WTC11 (cell line): ENCODE measurements at regions not wholly inside any gene's neighbourhood (a gene's known extent, or its start where the extent isn't known, plus 50 kb on each side); places are given as distances from the start of the nearest gene placed in this dataset.

ENCODE experiments used
- ATAC-seq: fragments of 200-7000 bp; cut with Tn5 transposase; 2 replicates; pipeline ENCODE4 v1.10.0; 2021; ENCODE audit warnings: mild to moderate bottlenecking, moderate library complexity
- CTCF ChIA-PET: fragments of 300-600 bp; sonication (Branson Sonifier 250); formaldehyde crosslinking; loops from one replicate; lab custom pipeline; 2021; ENCODE audit warnings: antibody characterized with exemption; lab: Charles Lee
- POLR2A ChIA-PET: fragments of 350-600 bp; sonication (Branson Sonifier 250); formaldehyde crosslinking; loops from one replicate; lab custom pipeline; 2021; ENCODE audit warnings: antibody characterized with exemption; lab: Charles Lee
- DNase-seq: peaks from one replicate; pipeline ENCODE4 v3.0.0; 2021; ENCODE audit warnings: low spot score
- H3K27ac Mint-ChIP-seq: 2 replicates; pipeline ENCODE4 v1.8.0; 2021; ENCODE audit warnings: mixed read lengths
- H3K27me3 Mint-ChIP-seq: 2 replicates; pipeline ENCODE4 v1.8.0; 2021; ENCODE audit warnings: low read depth, mild to moderate bottlenecking, moderate library complexity, mixed read lengths
- H3K36me3 Mint-ChIP-seq: 2 replicates; pipeline ENCODE4 v1.8.0; 2021; ENCODE audit warnings: mixed read lengths
- H3K4me1 Mint-ChIP-seq: 2 replicates; pipeline ENCODE4 v1.8.0; 2022; ENCODE audit warnings: mixed read lengths
- H3K4me3 Mint-ChIP-seq: 2 replicates; pipeline ENCODE4 v1.8.0; 2021; ENCODE audit warnings: mild to moderate bottlenecking, moderate library complexity, mixed read lengths
- H3K9me3 Mint-ChIP-seq: 2 replicates; pipeline ENCODE4 v1.8.0; 2021; ENCODE audit warnings: mixed read lengths
- ARID4B ChIP-seq: sonication (generic); formaldehyde crosslinking; IDR thresholded peaks from 2 replicates; pipeline ENCODE4 v1.8.0; 2023; ENCODE audit warnings: missing genetic modification reagents, mild to moderate bottlenecking, borderline replicate concordance
- CDX4 ChIP-seq: fragments of 250-450 bp; sonication (Bioruptor Pico); IDR thresholded peaks from 2 replicates; pipeline ENCODE4 v1.9.0; 2021; ENCODE audit warnings: moderate library complexity, mild to moderate bottlenecking, inconsistent platforms, borderline replicate concordance
- CREB1 ChIP-seq: sonication (generic); formaldehyde crosslinking; IDR thresholded peaks from 2 replicates; pipeline ENCODE4 v1.8.0; 2023; ENCODE audit warnings: mild to moderate bottlenecking, missing genetic modification reagents
- ERG ChIP-seq: fragments of 250-450 bp; sonication (Bioruptor Pico); IDR thresholded peaks from 2 replicates; pipeline ENCODE4 v1.8.0; 2021; ENCODE audit warnings: mild to moderate bottlenecking
- IRF1 ChIP-seq: sonication (generic); formaldehyde crosslinking; IDR thresholded peaks from 2 replicates; pipeline ENCODE4 v1.8.0; 2023; ENCODE audit warnings: missing genetic modification reagents
- IRF2 ChIP-seq: sonication (generic); formaldehyde crosslinking; IDR thresholded peaks from 2 replicates; pipeline ENCODE4 v1.8.0; 2022; ENCODE audit warnings: low read depth, missing genetic modification reagents, borderline replicate concordance
- JAZF1 ChIP-seq: fragments of 250-450 bp; sonication (Bioruptor Pico); IDR thresholded peaks from 2 replicates; pipeline ENCODE4 v1.9.0; 2021; ENCODE audit warnings: moderate library complexity, mild to moderate bottlenecking, inconsistent platforms
- JUN ChIP-seq: sonication (generic); formaldehyde crosslinking; IDR thresholded peaks from 2 replicates; pipeline ENCODE4 v1.8.0; 2023; ENCODE audit warnings: mild to moderate bottlenecking, missing genetic modification reagents
- KAT7 ChIP-seq: sonication (generic); formaldehyde crosslinking; IDR thresholded peaks from 2 replicates; pipeline ENCODE4 v1.8.1; 2023; ENCODE audit warnings: missing genetic modification reagents, mild to moderate bottlenecking, borderline replicate concordance
- NFE2L1 ChIP-seq: sonication (generic); formaldehyde crosslinking; IDR thresholded peaks from 2 replicates; pipeline ENCODE4 v1.8.1; 2023; ENCODE audit warnings: missing genetic modification reagents
- NFYB ChIP-seq: sonication (generic); formaldehyde crosslinking; conservative IDR thresholded peaks from 2 replicates; pipeline ENCODE4 v1.8.0; 2022; ENCODE audit warnings: low read depth, missing genetic modification reagents
- NR3C1 ChIP-seq: sonication (generic); formaldehyde crosslinking; conservative IDR thresholded peaks from 2 replicates; pipeline ENCODE4 v1.8.1; 2023; ENCODE audit warnings: low read depth, mild to moderate bottlenecking, missing genetic modification reagents
- OVOL2 ChIP-seq: fragments of 250-450 bp; sonication (Bioruptor Pico); IDR thresholded peaks from 2 replicates; pipeline ENCODE4 v1.9.0; 2021; ENCODE audit warnings: mild to moderate bottlenecking, borderline replicate concordance
- RORB ChIP-seq: fragments of 250-450 bp; sonication (Bioruptor Pico); IDR thresholded peaks from 2 replicates; pipeline ENCODE4 v1.9.0; 2021; ENCODE audit warnings: mild to moderate bottlenecking
- SMAD4 ChIP-seq: sonication (generic); formaldehyde crosslinking; IDR thresholded peaks from 2 replicates; pipeline ENCODE4 v1.8.0; 2022; ENCODE audit warnings: mild to moderate bottlenecking, missing genetic modification reagents
- SOX15 ChIP-seq: fragments of 250-450 bp; sonication (Bioruptor Pico); IDR thresholded peaks from 2 replicates; pipeline ENCODE4 v1.9.0; 2021; ENCODE audit warnings: mild to moderate bottlenecking
- TCF7 ChIP-seq: sonication (generic); formaldehyde crosslinking; IDR thresholded peaks from 2 replicates; pipeline ENCODE4 v1.8.0; 2022; ENCODE audit warnings: mild to moderate bottlenecking, low read depth, missing genetic modification reagents, moderate library complexity
- TP53 ChIP-seq: sonication (generic); formaldehyde crosslinking; IDR thresholded peaks from 2 replicates; pipeline ENCODE4 v1.8.1; 2023; ENCODE audit warnings: mild to moderate bottlenecking, missing genetic modification reagents
- USF1 ChIP-seq: sonication (generic); formaldehyde crosslinking; IDR thresholded peaks from 2 replicates; pipeline ENCODE4 v1.8.0; 2022; ENCODE audit warnings: mild to moderate bottlenecking, missing genetic modification reagents
- USF2 ChIP-seq: sonication (generic); formaldehyde crosslinking; IDR thresholded peaks from 2 replicates; pipeline ENCODE4 v1.8.1; 2023; ENCODE audit warnings: mild to moderate bottlenecking, missing genetic modification reagents, moderate library complexity
- ZNF416 ChIP-seq: fragments of 250-450 bp; sonication (Bioruptor Pico); IDR thresholded peaks from 2 replicates; pipeline ENCODE4 v1.9.0; 2021; ENCODE audit warnings: mild to moderate bottlenecking, inconsistent platforms
- ZNF425 ChIP-seq: fragments of 250-450 bp; sonication (Bioruptor Pico); conservative IDR thresholded peaks from 2 replicates; pipeline ENCODE4 v1.9.0; 2021; ENCODE audit warnings: mild to moderate bottlenecking
- ZNF512 ChIP-seq: sonication (generic); formaldehyde crosslinking; IDR thresholded peaks from 2 replicates; pipeline ENCODE4 v1.8.1; 2022; ENCODE audit warnings: missing genetic modification reagents, borderline replicate concordance

GRCh38 chr2:133640103-133640502, 71.8 kb upstream of the NCKAP5 start:
- no peak overlapping the region for H3K4me3 Mint-ChIP-seq
- H3K27ac Mint-ChIP-seq = no peak overlapping the region
- H3K4me1 Mint-ChIP-seq = peaks cover 44% of the 10 kb centered on the region
- H3K27me3 Mint-ChIP-seq = peaks cover 4% of the 10 kb centered on the region; the same call in 1 of the 2 replicates
- ChIA-PET CTCF (interaction anchor here (1.7 kb wide), 1 partner anchor 121 kb away, joined by 4 read pairs; no protein-coding TSS in a partner anchor), POLR2A (no interaction called here)
- no peaks in the 10 kb centered on the region for H3K36me3 Mint-ChIP-seq
- DNase-seq (no peak), ATAC-seq (no peak)
- H3K9me3 Mint-ChIP-seq = no peaks in the 10 kb centered on the region
- TF ChIP-seq JUN (CRISPR knock-in tag) (no peak), ARID4B (CRISPR knock-in tag) (no peak), SOX15 (CRISPR knock-in tag) (no peak), NFYB (CRISPR knock-in tag) (no peak)

- ATAC-seq (peak; percentile 98), DNase-seq (peak; percentile 14)
- ChIA-PET POLR2A (interaction anchor here (0.6 kb wide), 1 partner anchor 103 kb away, joined by 6 read pairs; no protein-coding TSS in a partner anchor), CTCF (interaction anchor here (0.9 to 1.6 kb wide), 3 partner anchors 73 to 127 kb away, joined by 3 to 9 read pairs (median 5); partner anchors contain the start of gene NCKAP5)
- Mint-ChIP-seq H3K27ac (no peak overlapping the region), H3K4me3 (no peak overlapping the region), H3K9me3 (no peaks in the 10 kb centered on the region), H3K4me1 (peaks cover 39% of the 10 kb centered on the region), H3K27me3 (peaks cover 4% of the 10 kb centered on the region; the same call in 1 of the 2 replicates), H3K36me3 (no peaks in the 10 kb centered on the region)
- TF ChIP-seq JUN (CRISPR knock-in tag) = no peak
- TF ChIP-seq TCF7 = no peak
- TF ChIP-seq USF2 = no peak
- TF ChIP-seq RORB = no peak
- TF ChIP-seq CREB1 = no peak
- no peak for TF ChIP-seq NR3C1 (CRISPR knock-in tag)
- no peak for TF ChIP-seq USF1 (CRISPR knock-in tag)
- no peak for TF ChIP-seq ZNF425 (CRISPR knock-in tag)
- TF ChIP-seq IRF2 (CRISPR knock-in tag) = no peak
- no peak for TF ChIP-seq KAT7 (CRISPR knock-in tag)
- no peak for TF ChIP-seq CDX4 (CRISPR knock-in tag)
- no peak for TF ChIP-seq JAZF1 (CRISPR knock-in tag)
- TF ChIP-seq ZNF512 (CRISPR knock-in tag) = no peak
- TF ChIP-seq ERG (CRISPR knock-in tag) = no peak
- TF ChIP-seq NFE2L1 = no peak
- TF ChIP-seq ZNF416 (CRISPR knock-in tag) = no peak
- TF ChIP-seq IRF1 (CRISPR knock-in tag) = no peak
- no peak for TF ChIP-seq TP53 (CRISPR knock-in tag)
- no peak for TF ChIP-seq OVOL2 (CRISPR knock-in tag)
- no peak for TF ChIP-seq SMAD4 (CRISPR knock-in tag)
Observed at GRCh38 chr2:133641497-133641896, 73.2 kb upstream of the NCKAP5 start.
